GM12874 (cell line): ENCODE measurements at regions not wholly inside any gene's neighbourhood (a gene's known extent, or its start where the extent isn't known, plus 50 kb on each side); places are given as distances from the start of the nearest gene placed in this dataset.

Experiments
- CTCF ChIP-seq: IDR thresholded peaks from 2 replicates; pipeline ENCODE4 v1.5.1; 2011; ENCODE audit warnings: low read depth, mild to moderate bottlenecking, control low read depth, low read length, moderate library complexity; ENCODE audit not compliant: insufficient read depth

- no peak for TF ChIP-seq CTCF
Measured at GRCh38 chrX:13102636-13103035, 58.2 kb upstream of the FAM9C start.

- no peak for TF ChIP-seq CTCF
Measured at GRCh38 chrX:13101441-13102139, 57.2 kb upstream of the FAM9C start.

GRCh38 chrX:13099121-13099520 is 54.7 kb upstream of the FAM9C start:
- no peak for TF ChIP-seq CTCF

GRCh38 chrX:13096728-13097127 is 52.3 kb upstream of the FAM9C start:
- TF ChIP-seq CTCF, result no peak

- no peak for TF ChIP-seq CTCF
Measured at GRCh38 chrX:13094828-13095341, 50.5 kb upstream of the FAM9C start.

- TF ChIP-seq CTCF, result no peak
Measured at GRCh38 chrX:13094374-13094773, 50.0 kb upstream of the FAM9C start.
